RWPE2 (cell line): ENCODE measurements at regions not wholly inside any gene's neighbourhood (a gene's known extent, or its start where the extent isn't known, plus 50 kb on each side); places are given as distances from the start of the nearest gene placed in this dataset.
A peak's percentile ranks its signal among the peaks of the same experiment; 100 is the strongest.

Experiments
- ATAC-seq: fragments of 200-7000 bp; cut with Tn5 transposase; 3 replicates; pipeline ENCODE4 v1.9.1; 2021; ENCODE audit warnings: low read depth
- DNase-seq: peaks from one replicate; pipeline ENCODE4 v3.0.0-alpha.2; 2020; ENCODE audit warnings: low spot score
- H3K27ac ChIP-seq: fragments of 450-650 bp; 2 replicates; pipeline ENCODE4 v1.5.1; 2017; ENCODE audit warnings: mild to moderate bottlenecking; ENCODE audit not compliant: poor library complexity, severe bottlenecking
- H3K27me3 ChIP-seq: fragments of 250-450 bp; sonication (Bioruptor Pico); 2 replicates; pipeline ENCODE4 v1.5.1; 2021; ENCODE audit warnings: mild to moderate bottlenecking, moderate library complexity; ENCODE audit not compliant: insufficient read depth, poor library complexity, severe bottlenecking
- H3K36me3 ChIP-seq: fragments of 250-450 bp; sonication (Bioruptor Pico); 2 replicates; pipeline ENCODE4 v1.5.1; 2020; ENCODE audit warnings: low read depth, mild to moderate bottlenecking, moderate library complexity
- H3K4me1 ChIP-seq: fragments of 250-450 bp; sonication (Bioruptor Pico); 2 replicates; pipeline ENCODE4 v1.5.1; 2021; ENCODE audit warnings: mild to moderate bottlenecking, moderate library complexity; ENCODE audit not compliant: insufficient read depth, poor library complexity, severe bottlenecking
- H3K4me3 ChIP-seq: fragments of 250-450 bp; sonication (Bioruptor Pico); 2 replicates; pipeline ENCODE4 v1.5.1; 2021; ENCODE audit warnings: mild to moderate bottlenecking, moderate library complexity; ENCODE audit not compliant: severe bottlenecking
- H3K9me3 ChIP-seq: fragments of 250-450 bp; sonication (Bioruptor Pico); 2 replicates; pipeline ENCODE4 v1.5.1; 2021; ENCODE audit warnings: mild to moderate bottlenecking, moderate library complexity; ENCODE audit not compliant: severe bottlenecking
- TF ChIP-seq, protein P1 (sequence below): fragments of 450-650 bp; IDR thresholded peaks from one replicate; pipeline ENCODE4 v1.5.1; 2017; ENCODE audit warnings: mild to moderate bottlenecking, moderate library complexity; ENCODE audit not compliant: poor library complexity, severe bottlenecking

DNA sequence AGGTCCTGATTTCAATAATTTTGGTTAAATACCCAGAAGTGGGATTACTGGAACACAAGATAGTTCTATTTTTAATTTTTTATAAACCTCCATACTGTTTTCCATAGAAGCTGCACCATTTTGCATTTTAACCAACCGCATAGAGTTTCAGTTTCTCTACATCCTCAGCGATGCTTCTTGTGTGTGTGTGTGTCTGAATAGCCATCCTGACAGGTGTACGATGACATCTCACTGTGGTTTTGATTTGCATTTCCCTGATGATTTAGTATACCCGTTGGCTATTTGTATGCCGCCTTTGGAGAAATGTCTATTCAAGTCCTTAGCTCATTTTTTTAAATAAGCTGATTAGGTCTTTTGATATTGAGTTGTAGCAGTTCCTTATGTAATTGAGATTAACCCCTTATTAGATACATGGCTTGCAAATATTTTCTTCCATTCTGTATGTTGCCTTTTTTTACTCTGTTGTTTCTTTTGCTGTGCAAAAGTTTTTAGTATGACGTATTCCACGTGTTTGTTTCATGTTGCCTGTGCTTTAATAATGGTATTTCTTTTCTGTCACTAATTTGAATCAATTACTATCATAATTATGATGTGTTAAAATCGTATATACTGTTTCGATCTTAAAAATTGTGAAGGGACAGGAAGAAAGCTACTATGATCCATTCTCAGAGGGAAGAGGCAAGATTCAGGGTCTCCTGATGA lies 227.2 kb upstream of the MON1B start:
- DNase-seq = no peak

DNA sequence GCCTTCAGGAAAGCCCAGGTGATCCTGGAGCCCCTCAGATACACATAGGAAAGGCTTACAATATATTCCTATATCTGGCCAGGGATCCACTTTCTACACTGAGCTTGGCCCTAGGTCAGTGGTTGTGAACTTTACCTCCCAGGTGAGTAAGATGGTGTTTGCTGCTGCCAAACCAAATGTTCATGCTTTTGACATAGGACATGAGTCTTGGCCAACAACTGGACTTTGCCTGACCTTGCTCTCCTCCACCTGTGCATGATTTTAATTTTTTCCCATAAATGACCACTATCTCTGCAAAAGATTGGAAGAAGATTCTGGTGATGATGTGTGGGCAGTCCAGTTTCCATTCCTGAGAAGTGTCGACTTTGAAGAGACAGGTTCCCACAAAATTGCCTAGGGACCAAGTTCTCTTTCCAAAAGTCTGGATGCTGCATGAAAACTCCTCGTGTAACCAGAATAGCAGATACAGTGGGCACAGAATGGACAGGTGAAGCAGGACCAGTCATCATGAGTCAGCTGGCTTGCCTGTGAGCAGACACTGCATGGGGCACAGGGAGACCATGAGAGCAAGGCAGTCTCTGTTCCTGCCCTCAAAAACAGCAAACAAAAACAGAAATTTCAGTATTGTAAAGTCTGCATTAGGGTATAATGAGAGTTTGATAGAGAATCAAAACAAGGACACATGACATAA lies 226.4 kb upstream of the MON1B start:
- Histone ChIP-seq H3K4me1 (no peaks in the 10 kb centered on the region), H3K27me3 (peaks cover 3% of the 10 kb centered on the region), H3K36me3 (no peaks in the 10 kb centered on the region), H3K27ac (no peak overlapping the region), H3K4me3 (no peak overlapping the region), H3K9me3 (no peaks in the 10 kb centered on the region)
- DNase-seq = no peak
- ATAC-seq = peak; percentile 57; the same call in 1 of the 3 replicates
- TF ChIP-seq, protein P1, sequence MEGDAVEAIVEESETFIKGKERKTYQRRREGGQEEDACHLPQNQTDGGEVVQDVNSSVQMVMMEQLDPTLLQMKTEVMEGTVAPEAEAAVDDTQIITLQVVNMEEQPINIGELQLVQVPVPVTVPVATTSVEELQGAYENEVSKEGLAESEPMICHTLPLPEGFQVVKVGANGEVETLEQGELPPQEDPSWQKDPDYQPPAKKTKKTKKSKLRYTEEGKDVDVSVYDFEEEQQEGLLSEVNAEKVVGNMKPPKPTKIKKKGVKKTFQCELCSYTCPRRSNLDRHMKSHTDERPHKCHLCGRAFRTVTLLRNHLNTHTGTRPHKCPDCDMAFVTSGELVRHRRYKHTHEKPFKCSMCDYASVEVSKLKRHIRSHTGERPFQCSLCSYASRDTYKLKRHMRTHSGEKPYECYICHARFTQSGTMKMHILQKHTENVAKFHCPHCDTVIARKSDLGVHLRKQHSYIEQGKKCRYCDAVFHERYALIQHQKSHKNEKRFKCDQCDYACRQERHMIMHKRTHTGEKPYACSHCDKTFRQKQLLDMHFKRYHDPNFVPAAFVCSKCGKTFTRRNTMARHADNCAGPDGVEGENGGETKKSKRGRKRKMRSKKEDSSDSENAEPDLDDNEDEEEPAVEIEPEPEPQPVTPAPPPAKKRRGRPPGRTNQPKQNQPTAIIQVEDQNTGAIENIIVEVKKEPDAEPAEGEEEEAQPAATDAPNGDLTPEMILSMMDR = no peak

More for the DNA sequence above, 227.2 kb upstream of the MON1B start:
- Histone ChIP-seq H3K36me3 (no peaks in the 10 kb centered on the region), H3K9me3 (no peaks in the 10 kb centered on the region), H3K4me3 (no peak overlapping the region), H3K27ac (no peak overlapping the region), H3K4me1 (no peaks in the 10 kb centered on the region), H3K27me3 (peaks cover 3% of the 10 kb centered on the region)
- TF ChIP-seq, protein P1 = no peak
- ATAC-seq = no peak

DNA sequence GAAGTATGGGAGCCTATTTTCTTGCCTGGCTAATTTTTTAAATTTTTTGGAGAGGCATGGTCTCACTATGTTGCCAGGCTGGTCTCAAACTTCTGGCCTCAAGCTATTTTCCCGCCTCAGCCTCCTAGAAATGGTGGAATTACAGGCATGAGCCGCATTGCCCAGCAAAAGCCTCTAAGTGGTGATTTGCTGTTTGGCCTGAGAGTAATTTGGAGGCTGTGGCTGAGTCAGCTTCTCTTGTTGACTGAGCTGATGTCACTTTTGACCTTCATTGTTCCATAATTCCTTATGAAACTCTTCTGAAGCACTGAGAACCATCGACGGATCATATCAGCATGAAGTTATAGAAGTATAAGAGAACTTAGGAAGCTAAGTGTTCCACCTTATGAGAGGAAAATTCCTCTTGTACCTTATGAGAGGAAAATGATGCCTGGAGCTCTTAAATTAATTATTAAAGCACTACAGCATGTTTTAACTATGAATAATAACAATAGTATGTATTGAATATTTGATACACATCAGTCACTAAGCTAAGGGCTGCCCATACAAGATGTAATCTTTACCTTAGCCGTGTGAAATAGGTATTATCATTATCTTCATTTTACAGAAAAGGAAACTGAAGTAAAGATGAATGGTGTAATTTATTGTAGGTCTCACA lies 220.8 kb upstream of the MON1B start:
- Histone ChIP-seq H3K4me1 (peaks cover 7% of the 10 kb centered on the region), H3K9me3 (no peaks in the 10 kb centered on the region), H3K4me3 (no peak overlapping the region), H3K36me3 (no peaks in the 10 kb centered on the region), H3K27me3 (peaks cover 4% of the 10 kb centered on the region), H3K27ac (no peak overlapping the region)
- TF ChIP-seq, protein P1 = no peak
- peak; percentile 82 for ATAC-seq
- no peak for DNase-seq

DNA sequence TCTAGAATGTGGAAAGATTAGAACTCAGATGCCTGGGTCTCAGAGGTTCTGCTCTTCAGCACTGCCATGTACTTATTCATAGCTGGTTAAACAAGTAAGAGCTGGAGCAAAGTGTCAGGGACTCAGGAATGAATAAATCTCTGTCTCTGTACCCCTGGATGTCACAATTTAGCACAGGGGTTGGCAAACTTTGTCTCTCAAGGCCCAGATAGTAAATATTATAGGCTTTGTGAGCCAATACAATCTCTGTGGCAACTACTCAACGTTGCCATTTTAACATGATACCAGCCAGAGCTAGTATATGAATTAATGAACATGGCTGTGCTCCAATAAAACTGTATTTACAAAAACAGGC lies 220.3 kb upstream of the MON1B start:
- Histone ChIP-seq H3K4me1 (peaks cover 7% of the 10 kb centered on the region), H3K27ac (no peak overlapping the region), H3K4me3 (no peak overlapping the region), H3K36me3 (no peaks in the 10 kb centered on the region), H3K9me3 (no peaks in the 10 kb centered on the region), H3K27me3 (peaks cover 4% of the 10 kb centered on the region)
- DNase-seq (no peak), ATAC-seq (no peak)
- TF ChIP-seq, protein P1 = no peak

DNA sequence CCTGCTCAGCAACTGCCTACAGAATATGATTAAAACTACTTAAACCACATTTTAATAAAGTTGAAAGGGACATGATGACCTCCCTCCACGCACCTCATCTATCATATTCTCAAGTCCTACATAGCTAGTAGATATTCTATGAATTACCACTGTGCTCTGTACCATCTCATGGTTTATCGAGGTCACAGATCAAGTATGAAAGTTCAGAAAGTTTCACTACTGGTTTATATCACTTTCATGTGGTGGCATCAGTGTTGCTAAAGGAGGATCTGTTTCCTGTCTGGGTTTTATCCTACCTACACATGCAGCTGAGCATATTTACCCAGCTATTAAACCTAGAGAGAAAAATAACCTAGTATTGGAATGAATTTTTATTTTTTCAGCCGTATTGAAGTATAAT lies 214.9 kb upstream of the MON1B start:
- Histone ChIP-seq H3K27me3 (peaks cover 4% of the 10 kb centered on the region), H3K4me3 (no peak overlapping the region), H3K9me3 (no peaks in the 10 kb centered on the region), H3K27ac (no peak overlapping the region), H3K4me1 (no peaks in the 10 kb centered on the region), H3K36me3 (no peaks in the 10 kb centered on the region)
- no peak for ATAC-seq
- TF ChIP-seq, protein P1 = no peak
- DNase-seq = no peak
